Gastroesophageal sphincter (tissue), 3 donors: ENCODE measurements at regions not wholly inside any gene's neighbourhood (a gene's known extent, or its start where the extent isn't known, plus 50 kb on each side); places are given as distances from the start of the nearest gene placed in this dataset.

ENCODE experiments used
- CTCF ChIP-seq, 4 experiments: fragments of 200-600 bp in 2 of 4; fragments of 450-650 bp in 2 of 4; sonication (generic) in 1 of 4; IDR thresholded peaks; one replicate each; pipeline ENCODE4 v1.5.1; 2017 to 2019; ENCODE audit warnings: antibody characterized with exemption in 4 of 4, mild to moderate bottlenecking in 2 of 4, moderate library complexity in 2 of 4
- EP300 ChIP-seq: sonication (generic); formaldehyde crosslinking; IDR thresholded peaks from one replicate; pipeline ENCODE4 v1.6.1; 2017; ENCODE audit warnings: antibody characterized with exemption, mild to moderate bottlenecking
- POLR2A ChIP-seq, 2 donors: fragments of 450-650 bp; IDR thresholded peaks; one replicate each; pipeline ENCODE4 v1.6.1; 2017; ENCODE audit warnings: antibody characterized with exemption in 2 of 2, mild to moderate bottlenecking in 2 of 2, moderate library complexity in 1 of 2

- TF ChIP-seq POLR2A (IDR thresholded peaks at IDR 0.05) (no peak), CTCF (IDR thresholded peaks at IDR 0.05) (no peak), EP300 (no peak)
These were observed 405.4 kb downstream of the ETS1 start for GRCh38 chr11:128181984-128182383.
